Left lung (tissue), 4 donors: ENCODE measurements at regions not wholly inside any gene's neighbourhood (a gene's known extent, or its start where the extent isn't known, plus 50 kb on each side); places are given as distances from the start of the nearest gene placed in this dataset.

Source experiments
- ATAC-seq: fragments of 200-7000 bp; cut with Tn5 transposase; one replicate; pipeline ENCODE4 v1.9.1; 2020; ENCODE audit warnings: moderate library complexity
- DNase-seq, 4 donors: peaks; one replicate each; pipeline ENCODE4 v3.0.0-alpha.2; 2013 to 2020
- H3K27ac ChIP-seq, 2 donors: fragments of 200-600 bp; sonication (generic) in 1 of 2; one replicate each; pipeline versions ENCODE4 v1.5.0 to v1.8.0; 2020 to 2021
- H3K27me3 ChIP-seq, 2 donors: fragments of 200-600 bp; sonication (generic) in 1 of 2; one replicate each; pipeline versions ENCODE4 v1.5.0 to v1.8.0; 2020 to 2021
- H3K36me3 ChIP-seq, 2 donors: fragments of 200-600 bp; sonication (generic) in 1 of 2; one replicate each; pipeline versions ENCODE4 v1.5.0 to v1.8.0; 2020 to 2021
- H3K4me1 ChIP-seq, 2 donors: fragments of 200-600 bp; one replicate each; pipeline ENCODE4 v1.8.0; 2021
- H3K4me3 ChIP-seq, 2 donors: fragments of 200-600 bp; sonication (generic) in 1 of 2; one replicate each; pipeline versions ENCODE4 v1.5.0 to v1.8.0; 2020 to 2021; ENCODE audit warnings: mild to moderate bottlenecking in 1 of 2
- H3K9me3 ChIP-seq, 2 donors: fragments of 200-600 bp; sonication (generic) in 1 of 2; one replicate each; pipeline versions ENCODE4 v1.5.0 to v1.8.0; 2020 to 2021
- intact Hi-C, 2 donors: fragments of 100-400 bp; cut with DNase I; formaldehyde crosslinking; loops; one replicate each; pipeline versions ENCODE4 v1.11.2 to v1.14.2; 2022
- TF ChIP-seq, protein P1 (sequence below), 2 donors: fragments of 200-600 bp; sonication (generic) in 1 of 2; IDR thresholded peaks; one replicate each; pipeline versions ENCODE4 v1.5.0 to v1.8.0; 2021; ENCODE audit warnings: antibody characterized with exemption in 2 of 2
- donor health status: DM: no; HTN: yes; CAD: no.
- donor health status: DM: no; HTN: no; CAD: no.

DNA sequence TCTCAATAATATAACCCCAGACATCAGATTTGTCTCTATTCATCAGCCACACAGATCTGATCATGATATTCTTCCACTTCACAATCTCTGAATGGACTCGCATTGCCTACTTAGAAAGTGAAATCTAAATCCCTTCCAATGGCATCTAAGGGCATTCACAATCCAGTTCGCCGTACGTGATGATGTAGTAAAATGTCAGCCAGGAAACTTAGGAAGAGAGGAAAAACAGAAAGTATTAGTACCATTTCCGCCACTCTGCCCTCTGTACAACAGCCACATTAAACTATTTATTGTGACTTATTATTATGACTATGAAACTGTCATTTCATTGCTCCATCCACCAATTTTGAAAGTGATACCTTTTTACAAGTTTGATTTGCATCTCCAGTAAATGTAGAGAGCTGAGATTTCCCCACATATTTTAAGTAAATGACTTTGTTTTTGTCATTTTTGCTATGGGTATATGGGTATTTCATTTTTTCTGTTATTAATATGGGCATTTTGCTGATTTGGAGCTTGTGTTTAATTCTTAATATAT lies 69.4 kb upstream of the SMIM36 start:
- H3K4me1 ChIP-seq: peaks cover 10 to 50% of the 10 kb centered on the region in 2 donors
- TF ChIP-seq, protein P1, sequence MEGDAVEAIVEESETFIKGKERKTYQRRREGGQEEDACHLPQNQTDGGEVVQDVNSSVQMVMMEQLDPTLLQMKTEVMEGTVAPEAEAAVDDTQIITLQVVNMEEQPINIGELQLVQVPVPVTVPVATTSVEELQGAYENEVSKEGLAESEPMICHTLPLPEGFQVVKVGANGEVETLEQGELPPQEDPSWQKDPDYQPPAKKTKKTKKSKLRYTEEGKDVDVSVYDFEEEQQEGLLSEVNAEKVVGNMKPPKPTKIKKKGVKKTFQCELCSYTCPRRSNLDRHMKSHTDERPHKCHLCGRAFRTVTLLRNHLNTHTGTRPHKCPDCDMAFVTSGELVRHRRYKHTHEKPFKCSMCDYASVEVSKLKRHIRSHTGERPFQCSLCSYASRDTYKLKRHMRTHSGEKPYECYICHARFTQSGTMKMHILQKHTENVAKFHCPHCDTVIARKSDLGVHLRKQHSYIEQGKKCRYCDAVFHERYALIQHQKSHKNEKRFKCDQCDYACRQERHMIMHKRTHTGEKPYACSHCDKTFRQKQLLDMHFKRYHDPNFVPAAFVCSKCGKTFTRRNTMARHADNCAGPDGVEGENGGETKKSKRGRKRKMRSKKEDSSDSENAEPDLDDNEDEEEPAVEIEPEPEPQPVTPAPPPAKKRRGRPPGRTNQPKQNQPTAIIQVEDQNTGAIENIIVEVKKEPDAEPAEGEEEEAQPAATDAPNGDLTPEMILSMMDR (IDR thresholded peaks at IDR 0.05): no peak
- no peaks in the 10 kb centered on the region for H3K9me3 ChIP-seq
- intact Hi-C loops: no loop called here
- no peak overlapping the region for H3K4me3 ChIP-seq
- no peak overlapping the region for H3K27ac ChIP-seq
- ATAC-seq (no peak), DNase-seq (no peak)
- H3K27me3 ChIP-seq: no peaks in the 10 kb centered on the region
- no peaks in the 10 kb centered on the region for H3K36me3 ChIP-seq

DNA sequence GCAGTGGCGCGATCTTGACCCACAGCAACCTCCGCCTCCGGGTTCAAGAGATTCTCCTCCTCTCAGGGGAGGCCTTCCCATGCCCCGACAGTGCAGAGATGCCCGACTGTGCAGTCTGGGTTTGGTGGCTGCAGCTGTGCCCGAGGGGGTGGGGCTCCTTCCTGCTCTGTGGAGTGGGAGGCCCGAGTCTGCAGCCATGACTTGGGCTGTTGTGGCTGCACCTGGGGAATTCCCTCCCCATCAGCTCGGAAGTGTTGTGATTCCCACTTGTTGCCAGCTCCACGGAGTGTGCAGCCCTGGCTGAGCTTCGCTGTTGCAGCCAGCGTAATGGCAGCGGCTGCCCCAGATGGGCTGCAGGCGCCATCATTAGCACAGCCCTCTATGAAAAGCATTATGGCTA lies 66.4 kb upstream of the SMIM36 start:
- intact Hi-C loops: no loop called here
- H3K27me3 ChIP-seq: no peaks in the 10 kb centered on the region

DNA sequence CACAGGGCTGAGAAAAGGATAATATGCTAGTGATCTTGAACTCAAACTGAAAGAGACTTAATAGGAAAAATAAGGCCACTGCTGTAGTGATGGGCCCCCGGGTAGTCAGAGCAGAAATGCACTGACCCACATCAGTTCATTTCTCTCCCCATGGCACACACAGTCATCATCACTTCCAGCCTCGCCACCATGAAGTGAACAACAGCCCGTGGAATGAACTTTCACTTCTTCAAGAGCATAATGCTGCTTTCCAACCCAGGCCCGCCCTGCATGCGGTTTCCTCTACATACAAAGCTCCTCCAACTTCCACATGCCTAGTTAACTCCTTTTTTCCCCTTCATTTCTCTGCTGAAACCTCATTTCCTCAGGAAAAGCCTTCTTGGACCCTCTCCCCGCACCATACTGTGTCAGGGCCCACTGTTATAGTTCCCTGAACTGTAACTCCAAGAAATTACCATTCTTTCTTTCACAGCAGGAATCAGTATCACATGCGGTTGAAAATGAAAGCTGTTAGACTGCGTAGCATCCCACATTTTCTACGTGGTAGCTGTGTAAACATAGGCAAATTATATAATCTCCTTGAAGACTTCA lies 65.8 kb upstream of the SMIM36 start:
- peak in 3 of 4 donors; percentile 47 to 81 (median 70) for DNase-seq
- H3K27me3 ChIP-seq: no peaks in the 10 kb centered on the region
- H3K36me3 ChIP-seq: no peaks in the 10 kb centered on the region
- intact Hi-C loops: no loop called here
- no peaks in the 10 kb centered on the region for H3K9me3 ChIP-seq
- peak overlapping the region in 1 of 2 donors; percentile 25 for H3K4me3 ChIP-seq
- ATAC-seq: peak; percentile 88
- H3K4me1 ChIP-seq: peaks cover 10 to 24% of the 10 kb centered on the region in 2 donors
- TF ChIP-seq, protein P1 (IDR thresholded peaks at IDR 0.05): no peak
- H3K27ac ChIP-seq: peak overlapping the region; percentile 77 to 89

More for the DNA sequence above, 66.4 kb upstream of the SMIM36 start:
- H3K4me3 ChIP-seq: peak overlapping the region in 1 of 2 donors; percentile 25
- DNase-seq (peak in 2 of 4 donors; percentile 41 to 76), ATAC-seq (peak; percentile 47)
- peak overlapping the region; percentile 77 to 89 for H3K27ac ChIP-seq
- no peaks in the 10 kb centered on the region for H3K9me3 ChIP-seq
- H3K4me1 ChIP-seq: peaks cover 10 to 28% of the 10 kb centered on the region in 2 donors
- TF ChIP-seq, protein P1 (IDR thresholded peaks at IDR 0.05): no peak
- no peaks in the 10 kb centered on the region for H3K36me3 ChIP-seq

DNA sequence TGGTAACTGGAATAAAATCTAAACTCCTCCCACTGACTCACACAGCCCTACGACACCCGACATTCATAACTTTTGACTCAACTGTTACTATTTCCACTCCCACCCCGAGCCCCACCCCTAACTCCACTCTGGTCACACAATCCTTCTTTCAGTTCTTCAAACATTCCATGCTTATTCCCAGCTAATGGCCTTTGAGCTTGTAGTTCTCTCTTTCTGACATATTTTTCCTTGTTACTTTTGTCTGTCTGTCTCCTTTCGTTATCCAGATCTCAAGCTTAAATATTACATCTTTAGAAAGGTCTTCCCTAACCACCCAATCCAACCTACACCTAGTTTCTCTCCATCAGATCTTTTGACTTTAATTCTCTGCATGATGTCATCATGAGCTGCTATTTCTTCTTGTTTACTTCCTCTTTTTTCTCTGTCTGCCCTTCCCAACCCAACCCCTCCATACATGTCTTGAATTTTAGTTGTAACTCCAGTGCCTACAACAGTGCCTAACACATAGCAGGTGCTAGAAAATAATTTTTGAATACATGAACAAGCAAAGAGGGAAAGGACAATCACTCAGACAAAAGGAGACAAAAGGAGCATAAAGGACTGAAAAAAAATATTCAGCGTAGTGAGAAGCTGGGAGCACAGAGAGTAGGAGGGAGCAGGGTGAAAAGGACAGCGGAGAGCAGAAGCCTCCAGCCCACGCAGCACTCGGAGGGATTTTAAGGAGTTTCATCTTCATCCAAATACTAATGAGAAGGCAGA lies 65.2 kb upstream of the SMIM36 start:
- intact Hi-C loops: no loop called here
- peaks cover 10 to 24% of the 10 kb centered on the region in 2 donors for H3K4me1 ChIP-seq
- H3K9me3 ChIP-seq: no peaks in the 10 kb centered on the region
- DNase-seq: no peak
- no peaks in the 10 kb centered on the region for H3K27me3 ChIP-seq
- peak overlapping the region; percentile 77 to 89 for H3K27ac ChIP-seq
- peak; percentile 65 for ATAC-seq
- peak overlapping the region in 1 of 2 donors; percentile 25 for H3K4me3 ChIP-seq
- TF ChIP-seq, protein P1 (IDR thresholded peaks at IDR 0.05): no peak
- H3K36me3 ChIP-seq: no peaks in the 10 kb centered on the region

DNA sequence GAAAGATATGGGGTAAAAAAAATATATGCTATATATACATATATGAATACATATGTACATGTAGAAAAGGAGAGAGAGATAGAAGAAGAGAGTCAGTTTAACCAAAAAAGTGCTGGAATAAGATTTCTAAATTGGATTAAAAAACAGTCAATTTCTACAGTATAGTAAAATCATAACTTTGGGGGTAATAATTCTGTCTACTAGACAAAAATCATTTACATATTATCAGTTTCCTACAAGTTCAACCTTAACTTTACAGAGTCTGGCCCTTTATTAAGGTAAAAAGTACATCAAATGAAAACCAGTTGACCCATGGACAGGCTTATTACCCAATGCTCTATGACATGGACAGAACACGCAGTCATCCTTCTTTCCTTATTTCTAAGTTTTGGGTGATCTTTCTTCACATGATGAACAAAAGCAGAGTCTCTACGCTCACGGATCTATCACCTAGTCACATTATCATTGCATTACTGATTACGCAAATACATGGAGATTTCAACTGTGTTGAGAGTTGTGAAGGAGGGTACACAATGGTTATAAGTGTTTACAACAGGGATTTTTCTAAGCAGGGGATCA lies 63.9 kb upstream of the SMIM36 start:
- Histone ChIP-seq H3K36me3 (no peaks in the 10 kb centered on the region), H3K27me3 (no peaks in the 10 kb centered on the region), H3K4me1 (peaks cover 10 to 24% of the 10 kb centered on the region in 2 donors), H3K27ac (no peak overlapping the region), H3K9me3 (no peaks in the 10 kb centered on the region), H3K4me3 (no peak overlapping the region)
- TF ChIP-seq, protein P1 (IDR thresholded peaks at IDR 0.05): no peak
- intact Hi-C loops: no loop called here
- DNase-seq: no peak
- no peak for ATAC-seq
